Hindlimb muscle (tissue), 1 donor: ENCODE measurements at regions not wholly inside any gene's neighbourhood (a gene's known extent, or its start where the extent isn't known, plus 50 kb on each side); places are given as distances from the start of the nearest gene placed in this dataset.
"Not testable (repeated sequence)": the region's sequence is repeated elsewhere in the genome, so short reads cannot be mapped to it uniquely, and the experiment has no call there.

Source experiments
- DNase-seq: peaks from one replicate; pipeline ENCODE4 v3.0.0-alpha.2; 2013

DNA sequence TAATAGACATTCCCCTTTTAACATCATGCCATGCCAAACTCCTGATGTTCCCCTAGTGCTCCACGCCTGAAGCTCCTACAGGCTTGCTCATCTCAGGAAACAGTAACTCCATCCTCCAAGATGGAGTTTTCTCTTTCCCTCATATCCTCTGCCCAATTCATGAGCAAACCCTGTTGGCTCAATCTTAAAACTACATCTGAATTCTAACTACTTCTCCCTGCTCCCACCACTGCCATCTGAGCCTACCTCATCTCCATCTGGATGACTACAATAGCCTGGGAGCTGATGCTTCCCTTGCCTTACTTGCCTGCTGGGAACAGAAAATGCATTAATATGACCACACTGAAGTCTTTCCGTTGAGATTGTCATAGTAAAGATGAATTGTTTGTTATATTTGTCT lies 271.7 kb upstream of the MKLN1 start:
- DNase-seq, result no peak

DNA sequence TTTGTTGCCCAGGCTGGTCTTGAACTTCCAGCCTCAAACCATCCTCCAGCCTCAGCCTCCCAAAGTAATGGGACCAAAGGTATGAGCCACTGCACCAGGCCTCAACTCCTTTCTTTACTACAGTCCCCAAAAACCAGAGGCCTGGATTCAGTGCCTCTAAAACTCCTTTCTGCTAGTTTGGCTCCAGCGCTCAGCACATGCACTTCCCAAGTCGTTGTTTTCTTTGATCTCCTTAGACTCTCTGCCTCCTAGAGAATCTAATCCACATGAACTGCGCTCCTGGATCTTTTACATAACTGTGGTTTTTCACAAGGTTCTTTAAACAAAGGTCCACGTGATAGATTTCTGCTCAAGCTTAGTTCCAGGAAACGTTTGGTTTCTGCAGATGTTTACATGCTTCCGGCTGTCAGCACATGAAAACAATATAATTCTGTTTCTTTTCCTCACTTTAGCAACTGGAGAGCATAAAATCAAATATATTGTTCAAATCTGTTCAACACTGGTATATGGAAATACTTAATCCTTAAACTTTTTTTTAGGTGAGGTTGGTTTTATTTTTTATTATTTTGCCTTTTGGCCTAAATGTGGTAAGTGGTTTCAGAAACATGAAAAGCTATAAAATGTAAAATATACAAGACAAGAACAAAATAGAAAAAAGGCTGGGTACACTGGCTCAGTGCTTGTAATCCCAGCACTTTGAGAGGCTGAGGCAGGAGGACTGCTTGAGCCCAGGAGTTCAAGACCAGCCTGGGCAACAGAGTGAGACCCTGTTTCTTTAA lies 270.5 kb upstream of the MKLN1 start:
- peak; percentile 47 for DNase-seq

DNA sequence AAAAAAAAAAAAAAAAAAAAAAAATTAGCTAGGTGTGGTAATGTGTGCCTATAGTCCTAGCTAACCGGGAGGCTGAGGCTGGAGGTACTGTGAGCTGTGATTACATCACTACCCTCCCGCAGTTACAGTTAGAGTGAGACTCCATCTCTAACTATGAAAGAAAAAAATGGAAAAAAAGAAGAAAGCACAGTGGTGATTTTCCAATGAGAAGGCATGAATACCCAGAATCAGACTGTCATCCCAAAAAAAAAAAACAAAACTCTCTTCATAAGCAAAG lies 269.9 kb upstream of the MKLN1 start:
- no peak for DNase-seq

DNA sequence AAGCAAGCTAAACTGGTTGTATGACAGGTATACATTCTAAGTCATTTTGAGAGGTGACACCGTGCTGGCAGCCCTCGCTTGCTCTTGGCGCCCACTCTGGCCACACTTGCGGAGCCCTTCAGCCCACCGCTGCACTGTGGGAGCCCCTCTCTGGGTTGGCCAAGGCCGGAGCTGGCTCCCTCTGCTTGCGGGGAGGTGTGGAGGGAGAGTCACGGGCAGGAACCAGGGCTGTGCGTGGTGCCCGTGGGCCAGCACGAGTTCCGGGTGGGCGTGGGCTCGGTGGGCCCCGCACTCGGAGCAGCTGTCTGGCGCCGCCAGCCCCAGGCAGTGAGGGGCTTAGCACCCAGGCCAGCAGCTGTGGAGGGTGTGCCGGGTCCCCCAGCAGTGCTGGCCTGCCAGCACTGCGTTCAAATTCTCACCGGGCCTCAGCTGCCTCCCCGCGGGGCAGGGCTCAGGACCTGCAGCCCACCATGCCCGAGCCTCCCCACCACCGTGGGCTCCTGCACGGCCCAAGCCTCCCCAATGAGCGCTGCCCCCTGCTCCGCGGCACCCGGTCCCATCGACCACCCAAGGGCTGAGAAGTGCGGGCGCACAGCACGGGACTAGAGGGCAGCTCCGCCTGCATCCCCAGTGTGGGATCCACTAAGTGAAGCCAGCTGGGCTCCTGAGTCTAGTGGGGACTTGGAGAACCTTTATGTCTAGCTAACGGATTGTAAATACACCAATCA lies 269.0 kb upstream of the MKLN1 start:
- not testable (repeated sequence) for DNase-seq

DNA sequence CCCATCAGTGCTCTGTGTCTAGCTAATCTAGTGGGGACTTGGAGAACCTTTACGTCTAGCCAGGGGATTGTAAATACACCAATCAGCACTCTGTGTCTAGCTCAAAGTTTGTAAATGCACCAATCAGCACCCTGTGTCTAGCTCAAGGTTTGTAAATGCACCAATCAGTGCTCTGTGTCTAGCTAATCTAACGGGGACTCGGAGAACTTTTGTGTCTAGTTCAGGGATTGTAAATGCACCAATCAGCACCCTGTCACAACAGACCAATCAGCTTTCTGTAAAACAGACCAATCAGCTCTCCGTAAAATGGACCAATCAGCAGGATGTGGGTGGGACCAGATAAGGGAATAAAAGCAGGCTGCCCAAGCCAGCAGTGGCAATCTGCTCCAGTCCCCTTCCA lies 268.3 kb upstream of the MKLN1 start:
- DNase-seq, result not testable (repeated sequence)

DNA sequence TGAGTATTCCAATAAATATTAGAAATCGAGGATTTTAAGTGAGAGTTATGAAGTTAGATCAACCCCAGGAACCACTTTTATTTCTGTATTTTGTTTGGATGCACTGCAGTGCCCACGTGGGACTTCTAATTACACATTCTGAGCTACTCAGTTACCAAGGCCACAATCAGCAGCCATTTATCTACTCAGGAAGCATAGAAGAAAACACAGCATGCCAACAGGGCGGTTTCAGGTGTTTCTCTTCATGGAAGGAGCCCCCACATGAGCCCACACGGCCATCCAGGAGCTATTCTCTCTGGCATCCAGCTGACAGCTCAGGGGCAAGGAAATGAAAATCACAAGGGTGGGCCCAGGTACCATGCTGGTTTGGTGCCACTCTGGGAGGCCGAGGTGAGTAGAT lies 266.5 kb upstream of the MKLN1 start:
- DNase-seq, result no peak

DNA sequence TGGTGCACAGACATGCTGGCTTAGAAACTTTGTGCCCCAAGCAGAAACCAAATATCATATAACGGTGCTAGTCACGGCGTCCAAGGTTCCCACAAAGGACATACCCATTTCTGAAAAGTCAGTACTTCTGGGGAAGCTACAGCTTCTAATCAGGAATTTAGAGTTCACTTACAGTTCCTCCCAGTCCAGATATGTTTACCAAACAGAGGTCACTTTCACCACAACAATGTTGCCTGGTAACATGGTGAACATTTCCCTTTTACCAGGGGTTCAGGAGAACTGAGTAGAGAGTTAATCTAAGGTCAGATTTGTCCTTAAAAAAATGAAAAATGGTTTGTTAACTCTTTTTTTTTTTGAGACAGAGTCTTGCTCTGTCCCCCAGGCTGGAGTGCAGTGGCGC lies 265.9 kb upstream of the MKLN1 start:
- no peak for DNase-seq

DNA sequence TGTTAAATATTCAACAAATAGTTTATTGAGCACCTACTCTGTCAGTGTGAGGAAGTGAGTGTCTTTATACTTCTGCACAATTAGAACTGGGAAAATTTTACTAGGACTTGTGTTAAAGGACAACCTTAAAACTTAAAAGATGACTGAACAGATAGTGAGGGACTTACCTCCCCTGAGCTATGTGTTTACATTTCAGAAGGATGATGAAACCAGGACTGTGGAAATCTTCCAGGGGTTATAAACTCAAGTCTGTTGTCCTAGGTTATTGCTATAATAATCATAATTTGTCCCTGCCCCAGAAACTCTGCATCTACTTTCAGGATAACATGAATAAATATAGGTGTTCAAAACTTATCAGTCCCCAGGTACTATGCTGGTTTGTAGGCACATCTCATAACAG lies 261.0 kb upstream of the MKLN1 start:
- DNase-seq, result no peak

DNA sequence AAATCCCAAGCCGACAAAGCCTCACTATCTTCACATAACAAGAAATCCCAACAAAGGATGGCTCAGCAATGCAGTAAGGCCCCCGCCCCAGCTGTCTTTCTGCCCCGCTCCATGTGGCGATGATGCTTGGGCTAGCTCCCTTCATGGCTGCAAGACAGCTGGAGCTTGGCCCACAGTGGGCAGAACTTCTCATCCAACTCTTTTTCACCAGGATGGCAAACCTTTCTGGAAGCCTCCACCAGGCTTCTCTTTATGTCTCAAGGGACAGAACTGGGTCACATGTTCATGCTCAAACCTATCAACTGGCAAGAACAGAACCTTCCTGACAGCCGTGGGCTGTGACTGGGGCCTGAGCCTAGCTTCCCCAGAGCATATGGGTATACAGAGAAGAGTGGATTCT lies 260.5 kb upstream of the MKLN1 start:
- no peak for DNase-seq

DNA sequence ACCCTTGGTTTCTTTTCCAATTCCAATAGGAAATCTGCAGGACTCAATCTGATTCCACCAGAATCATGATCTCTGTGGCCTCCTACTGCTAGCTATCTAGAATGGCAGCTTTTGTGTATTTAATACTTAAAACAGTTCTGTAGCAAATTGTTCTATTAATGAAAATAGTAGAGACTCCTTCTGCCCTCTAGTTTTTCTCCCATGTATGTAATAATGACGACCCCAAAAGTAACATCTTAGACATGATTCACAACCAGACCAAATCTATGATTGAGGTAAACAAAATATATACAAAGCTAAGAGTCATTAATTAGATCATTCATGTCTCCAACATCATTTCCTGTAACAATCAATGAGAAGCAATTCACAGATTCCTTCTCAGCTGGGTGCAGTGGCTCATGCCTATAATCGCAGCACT lies 259.1 kb upstream of the MKLN1 start:
- no peak for DNase-seq

DNA sequence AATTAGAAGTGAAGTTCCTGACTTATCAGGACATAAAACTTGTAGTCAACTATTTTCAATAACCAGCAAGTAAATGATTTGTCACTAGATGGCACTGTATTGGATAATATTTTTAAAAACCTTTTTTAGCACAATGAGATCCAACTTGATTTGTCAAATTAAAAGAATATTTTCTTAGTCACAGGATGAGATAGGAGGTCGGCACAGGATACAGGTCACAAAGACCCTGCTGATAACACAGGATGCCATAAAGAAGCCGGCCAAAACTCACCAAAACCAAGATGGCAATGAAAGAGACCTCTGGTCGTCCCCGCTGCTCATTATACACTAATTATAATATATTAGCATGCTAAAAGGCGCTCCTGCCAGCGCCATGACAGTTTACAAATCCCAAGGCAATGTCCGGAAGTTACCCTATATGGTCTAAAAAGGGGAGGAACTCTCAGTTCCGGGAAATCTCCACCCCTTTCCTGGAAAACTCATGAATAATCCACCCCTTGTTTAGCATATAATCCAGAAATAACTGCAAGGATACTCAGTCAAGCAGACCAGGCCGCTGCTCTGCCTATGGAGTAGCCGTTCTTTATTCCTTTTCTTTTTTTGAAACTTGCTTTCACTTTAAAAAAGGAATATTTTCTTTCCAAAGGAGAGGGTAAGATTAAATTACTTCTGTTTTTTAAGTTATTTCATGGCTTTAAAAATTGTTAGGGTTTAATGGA lies 255.7 kb upstream of the MKLN1 start:
- peak; percentile 56 for DNase-seq

DNA sequence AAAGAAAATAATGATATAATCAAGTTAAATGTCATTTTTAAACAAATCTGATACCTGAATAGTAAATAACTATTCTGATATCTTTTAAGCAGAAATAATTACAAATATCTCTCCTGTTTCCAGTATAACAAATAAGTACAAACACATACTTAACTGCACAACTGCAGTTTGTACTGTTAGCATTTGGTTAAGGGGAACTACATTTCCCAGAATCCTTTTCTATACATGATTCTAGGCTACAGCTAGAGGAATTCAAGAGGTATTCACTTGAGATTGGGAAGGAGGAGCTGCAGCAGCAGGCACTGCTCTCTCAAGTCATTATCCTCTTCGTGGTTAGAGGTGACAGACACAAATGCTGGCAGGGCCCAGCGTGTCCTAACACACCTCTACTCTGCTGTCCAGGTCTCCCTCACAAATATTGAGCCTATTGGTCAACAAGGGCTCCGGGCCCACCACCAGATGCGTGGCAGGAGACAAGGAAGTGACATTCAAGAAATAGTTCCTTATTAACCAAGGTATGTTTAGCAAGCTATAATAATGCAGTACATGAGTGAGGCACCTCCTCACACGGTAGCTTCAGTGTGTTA lies 255.1 kb upstream of the MKLN1 start:
- no peak for DNase-seq

DNA sequence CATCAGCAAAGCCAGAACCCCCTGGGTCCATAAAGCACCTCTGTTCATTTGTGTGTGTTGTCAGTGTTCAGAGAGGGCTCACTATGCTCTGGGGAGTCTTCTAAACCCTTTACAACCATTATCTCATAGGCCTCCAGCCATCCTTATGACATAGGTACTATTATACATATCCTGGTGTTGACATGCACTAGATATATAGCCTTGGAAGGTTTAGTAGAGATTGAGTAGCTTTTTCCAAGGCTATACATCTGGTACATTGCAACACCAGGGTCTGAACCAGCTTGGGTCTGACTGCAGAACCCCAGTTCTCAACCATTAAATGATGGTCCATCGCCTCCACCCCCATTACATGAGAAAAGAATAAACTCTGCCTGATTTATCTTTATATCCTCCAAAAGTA lies 253.6 kb upstream of the MKLN1 start:
- DNase-seq, result no peak

DNA sequence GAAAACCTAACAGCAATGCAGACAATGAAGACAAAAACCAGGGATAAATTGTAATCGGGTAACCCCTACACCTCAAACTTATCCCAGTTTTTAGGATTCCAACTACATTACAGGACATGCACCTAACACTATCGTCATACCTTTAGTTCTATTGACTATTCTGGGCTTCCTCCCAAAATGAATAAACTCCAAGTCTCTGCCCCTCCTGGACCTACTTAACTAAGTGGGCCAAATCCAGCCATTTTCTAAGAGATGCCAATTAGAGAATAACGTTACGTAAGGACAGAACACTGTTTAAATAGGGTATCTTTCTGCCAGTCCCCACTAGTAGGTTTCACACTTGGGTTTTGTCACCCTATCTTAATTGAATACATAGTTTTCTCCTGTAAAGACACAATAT lies 253.1 kb upstream of the MKLN1 start:
- no peak for DNase-seq

DNA sequence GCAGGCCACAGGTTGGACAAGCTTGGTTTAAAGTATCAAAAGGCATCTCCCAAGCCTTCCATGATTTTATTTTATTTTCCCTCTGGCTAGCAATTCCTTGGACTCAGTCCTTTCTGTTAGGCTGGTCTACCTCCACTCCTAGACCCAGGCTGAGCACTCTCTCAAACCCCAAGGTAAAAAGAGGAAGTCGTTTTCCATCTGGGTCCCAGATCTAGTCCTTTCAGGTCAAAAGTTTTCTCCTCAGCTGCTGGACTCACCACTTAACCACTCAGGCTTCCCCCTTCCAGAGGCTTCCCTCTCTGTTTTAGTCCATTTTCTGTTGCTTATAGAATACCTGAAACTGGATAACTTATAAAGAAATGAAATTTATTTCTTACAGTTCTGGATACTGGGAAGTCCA lies 252.3 kb upstream of the MKLN1 start:
- no peak for DNase-seq

DNA sequence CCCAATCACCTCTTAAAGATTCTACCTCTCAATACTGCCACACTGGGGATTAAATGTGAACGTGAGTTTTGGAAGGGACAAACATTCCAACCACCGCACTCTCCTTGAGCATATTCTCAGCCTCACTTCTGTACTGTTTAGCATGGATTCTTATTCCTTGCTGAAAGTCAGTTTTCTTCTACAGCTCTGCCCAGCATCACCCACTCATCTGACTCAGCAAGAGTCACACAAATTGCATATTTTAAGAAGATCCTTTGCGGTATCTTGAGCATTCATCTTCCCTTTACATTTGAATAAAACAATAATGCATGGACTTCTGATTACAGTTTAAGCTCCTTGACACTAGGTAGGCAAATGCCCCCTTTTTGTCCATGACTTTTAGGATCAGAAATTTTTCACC lies 251.6 kb upstream of the MKLN1 start:
- DNase-seq, result no peak

DNA sequence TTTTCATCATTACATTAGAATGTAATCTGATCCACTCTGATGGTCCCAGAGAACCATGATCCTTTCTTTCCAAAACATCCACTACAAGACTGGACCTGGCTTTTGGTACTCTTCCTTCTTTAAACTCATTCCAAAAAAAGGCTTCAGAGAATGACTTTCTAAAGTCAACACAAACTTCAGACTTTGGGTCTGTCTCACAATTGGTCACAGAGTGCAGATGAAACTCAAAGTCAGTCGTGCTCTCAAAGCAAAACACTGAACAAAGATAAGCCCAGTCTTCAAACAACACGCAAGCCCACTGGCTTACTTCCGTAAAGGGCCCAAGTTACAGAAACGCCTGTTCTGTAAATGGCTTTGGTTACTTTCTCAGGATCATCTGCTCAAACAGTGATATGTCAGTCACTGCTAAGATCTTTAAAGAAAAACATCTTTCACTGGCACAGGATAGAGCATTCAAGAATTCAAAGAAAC lies 250.9 kb upstream of the MKLN1 start:
- DNase-seq, result no peak

DNA sequence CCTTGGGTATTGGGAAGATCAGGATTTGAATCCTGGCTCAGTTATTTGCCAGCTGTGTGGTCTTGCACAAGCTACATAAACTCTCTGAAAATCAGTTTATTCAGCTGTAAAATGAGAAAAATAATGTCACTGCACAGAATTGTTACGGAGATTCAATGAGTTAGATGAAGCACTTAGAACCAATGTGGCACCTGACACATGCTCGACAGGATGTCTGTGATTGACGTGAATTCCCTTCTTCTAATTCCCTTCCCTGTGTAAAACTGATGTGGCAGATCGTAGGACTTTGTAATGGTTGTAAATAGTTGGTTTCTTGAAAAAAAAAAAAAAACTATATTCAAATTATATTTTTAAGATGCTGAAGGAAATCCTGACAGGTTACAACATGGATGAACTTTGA lies 249.9 kb upstream of the MKLN1 start:
- DNase-seq, result no peak

DNA sequence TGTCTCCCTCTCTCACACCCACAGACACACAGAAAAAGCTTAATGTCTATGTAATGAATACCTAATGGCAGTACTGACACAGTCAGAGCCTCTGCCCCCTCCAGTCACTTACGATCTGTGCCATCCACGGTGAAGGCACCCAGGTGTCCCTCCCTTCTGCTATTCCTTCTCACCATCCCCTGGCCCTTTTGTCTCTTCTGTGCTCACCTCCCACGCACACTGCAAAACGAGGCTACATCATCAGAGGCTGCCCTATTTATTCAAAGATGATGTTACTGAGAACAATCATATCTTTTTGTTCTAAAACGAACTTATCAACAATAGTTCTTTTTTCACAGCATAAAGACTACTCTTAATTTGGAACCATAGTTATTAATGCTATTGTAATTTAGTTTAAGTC lies 246.9 kb upstream of the MKLN1 start:
- DNase-seq, result no peak

DNA sequence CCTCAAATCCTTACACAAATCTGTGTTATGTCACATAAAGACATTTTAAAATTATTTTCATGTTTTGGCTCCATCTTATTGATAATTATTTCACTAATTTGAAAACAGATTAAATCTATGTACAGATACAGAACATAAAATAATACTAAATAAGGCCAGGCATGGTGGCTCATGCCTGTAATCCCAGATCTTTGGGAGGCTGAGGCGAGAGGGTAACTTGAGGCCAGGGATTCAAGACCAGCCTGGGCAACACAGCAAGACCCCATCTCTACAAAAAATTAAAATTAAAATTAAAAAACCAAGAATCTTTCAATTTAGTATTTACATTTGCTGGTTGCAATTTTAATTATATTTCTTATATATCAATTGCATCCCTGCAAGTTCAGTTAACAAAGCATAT lies 246.4 kb upstream of the MKLN1 start:
- DNase-seq, result no peak

DNA sequence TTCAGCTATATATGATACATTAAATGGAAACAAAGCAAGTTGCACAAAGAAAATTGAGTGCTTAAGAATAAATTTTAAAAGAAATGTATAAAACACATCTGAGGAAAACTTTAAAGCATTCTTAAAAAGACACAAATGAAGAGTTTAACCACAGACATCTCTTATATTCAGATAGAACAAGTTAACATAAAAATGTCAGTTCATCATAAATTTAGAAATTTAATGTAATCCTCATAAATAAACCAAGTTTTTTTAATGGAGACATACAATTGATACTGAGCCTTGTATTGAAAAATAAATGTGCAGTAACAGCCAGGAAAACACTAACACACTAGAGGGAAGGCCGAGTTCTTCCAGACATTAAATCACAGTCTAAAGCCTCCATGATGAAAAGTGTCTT lies 243.9 kb upstream of the MKLN1 start:
- no peak for DNase-seq

DNA sequence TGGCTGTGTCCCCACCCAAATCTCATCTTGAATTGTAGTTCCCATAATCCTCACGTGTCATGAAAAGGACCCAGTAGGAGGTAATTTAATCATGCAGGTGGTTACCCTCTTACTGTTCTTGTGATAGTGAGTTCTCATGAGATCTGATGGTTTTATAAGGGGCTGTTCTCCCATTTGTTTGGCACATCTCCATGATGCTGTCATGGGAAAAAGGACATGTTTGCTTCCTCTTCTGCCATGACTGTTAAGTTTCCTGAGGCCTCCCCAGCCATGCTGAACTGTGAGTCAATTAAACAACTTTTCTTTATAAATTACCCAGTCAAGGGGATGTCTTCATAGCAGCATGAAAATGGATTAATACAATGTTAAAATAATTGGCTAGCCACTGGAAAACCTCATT lies 243.3 kb upstream of the MKLN1 start:
- DNase-seq, result not testable (repeated sequence)
